ENCODE measurements at regions not wholly inside any gene's neighbourhood (a gene's known extent, or its start where the extent isn't known, plus 50 kb on each side); places are given as distances from the start of the nearest gene placed in this dataset.

DNA sequence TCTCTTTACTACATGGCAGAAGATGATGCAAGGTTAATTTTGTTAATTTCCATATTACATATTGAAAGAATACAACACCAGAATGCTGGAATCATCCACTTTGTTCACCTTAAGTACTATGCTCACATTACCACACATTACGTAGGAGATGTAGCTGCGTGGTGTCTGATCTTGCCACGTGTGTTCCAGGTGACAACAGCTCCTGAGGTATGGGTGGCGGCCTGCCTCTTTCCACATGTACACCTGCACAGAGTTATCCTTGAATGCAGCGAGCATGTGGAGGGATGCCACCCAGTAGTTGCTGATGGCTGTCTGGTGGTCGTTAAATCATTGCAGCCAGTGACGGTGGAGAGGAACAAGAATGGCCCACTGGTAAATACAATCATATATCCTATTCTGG, 740.5 kb upstream of the EEF2KMT start:
- no peak for TF ChIP-seq L3MBTL2 (conservative IDR thresholded peaks at IDR 0.05)
- no peak for TF ChIP-seq BHLHE40 (IDR thresholded peaks at IDR 0.05; ENCODE audit: borderline replicate concordance)
- TF ChIP-seq ELF4 (IDR thresholded peaks at IDR 0.05): no peak
- no peak for TF ChIP-seq CTBP1 (IDR thresholded peaks at IDR 0.05; ENCODE audit: borderline replicate concordance)
- no peak for TF ChIP-seq ZNF384 (IDR thresholded peaks at IDR 0.05)
- no peak for TF ChIP-seq LEF1 (IDR thresholded peaks at IDR 0.05; ENCODE audit: borderline replicate concordance)
- no peak for TF ChIP-seq HDGF (IDR thresholded peaks at IDR 0.05; ENCODE audit: borderline replicate concordance)
- CTCF ChIA-PET: no interaction called here
- DNase-seq (ENCODE audit: extremely low spot score): no peak
- POLR2A ChIA-PET: no interaction called here

DNA sequence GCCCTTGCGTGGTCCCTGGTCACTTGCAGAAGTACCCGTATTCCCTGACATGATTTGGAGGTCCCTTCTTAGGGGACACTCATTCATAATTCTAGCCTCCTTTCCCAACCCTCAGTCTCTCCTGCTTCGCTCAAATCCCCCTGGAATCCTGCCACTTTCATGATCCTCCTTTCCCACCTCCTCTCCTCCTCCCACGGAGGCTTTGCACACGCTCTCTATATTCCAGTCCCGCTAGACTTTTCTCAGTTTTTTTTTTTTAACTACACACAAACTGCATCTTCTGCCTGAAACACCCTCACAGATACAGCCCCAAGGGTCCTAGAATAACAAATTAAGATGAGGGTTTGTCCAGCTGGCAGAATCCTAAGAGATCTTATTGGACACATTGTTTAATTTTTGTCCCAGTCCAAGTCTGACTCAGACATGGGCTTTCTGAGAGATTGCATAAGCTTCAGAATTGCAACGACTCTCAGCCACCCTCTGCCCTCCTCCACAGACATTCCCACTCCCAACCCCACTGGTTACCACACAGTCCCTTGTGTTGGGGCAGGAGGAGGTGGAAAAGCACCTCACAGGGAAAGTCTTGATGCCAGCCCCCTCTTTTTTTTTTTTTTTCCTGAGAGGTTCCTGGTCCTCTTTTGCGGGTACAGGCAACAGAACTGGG, 739.5 kb upstream of the EEF2KMT start:
- POLR2A ChIA-PET: no interaction called here
- CTCF ChIA-PET: no interaction called here
- TF ChIP-seq ARNT (IDR thresholded peaks at IDR 0.05) (no peak), ZNF384 (IDR thresholded peaks at IDR 0.05) (no peak), BHLHE40 (IDR thresholded peaks at IDR 0.05; ENCODE audit: borderline replicate concordance) (no peak), HDGF (IDR thresholded peaks at IDR 0.05; ENCODE audit: borderline replicate concordance) (no peak), LEF1 (IDR thresholded peaks at IDR 0.05; ENCODE audit: borderline replicate concordance) (no peak), L3MBTL2 (conservative IDR thresholded peaks at IDR 0.05) (no peak), TARDBP (IDR thresholded peaks at IDR 0.05) (no peak), ELF4 (IDR thresholded peaks at IDR 0.05) (no peak), SUZ12 (IDR thresholded peaks at IDR 0.05) (no peak), FOXK2 (IDR thresholded peaks at IDR 0.05) (no peak), NFRKB (IDR thresholded peaks at IDR 0.05) (no peak), SP1 (IDR thresholded peaks at IDR 0.05) (no peak), FOXM1 (IDR thresholded peaks at IDR 0.05; ENCODE audit: borderline replicate concordance) (no peak), FOXA1 (IDR thresholded peaks at IDR 0.05) (no peak), CTBP1 (IDR thresholded peaks at IDR 0.05; ENCODE audit: borderline replicate concordance) (no peak)
- TF ChIP-seq, protein P1, sequence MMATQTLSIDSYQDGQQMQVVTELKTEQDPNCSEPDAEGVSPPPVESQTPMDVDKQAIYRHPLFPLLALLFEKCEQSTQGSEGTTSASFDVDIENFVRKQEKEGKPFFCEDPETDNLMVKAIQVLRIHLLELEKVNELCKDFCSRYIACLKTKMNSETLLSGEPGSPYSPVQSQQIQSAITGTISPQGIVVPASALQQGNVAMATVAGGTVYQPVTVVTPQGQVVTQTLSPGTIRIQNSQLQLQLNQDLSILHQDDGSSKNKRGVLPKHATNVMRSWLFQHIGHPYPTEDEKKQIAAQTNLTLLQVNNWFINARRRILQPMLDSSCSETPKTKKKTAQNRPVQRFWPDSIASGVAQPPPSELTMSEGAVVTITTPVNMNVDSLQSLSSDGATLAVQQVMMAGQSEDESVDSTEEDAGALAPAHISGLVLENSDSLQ (IDR thresholded peaks at IDR 0.05): no peak
- DNase-seq (ENCODE audit: extremely low spot score): no peak

DNA sequence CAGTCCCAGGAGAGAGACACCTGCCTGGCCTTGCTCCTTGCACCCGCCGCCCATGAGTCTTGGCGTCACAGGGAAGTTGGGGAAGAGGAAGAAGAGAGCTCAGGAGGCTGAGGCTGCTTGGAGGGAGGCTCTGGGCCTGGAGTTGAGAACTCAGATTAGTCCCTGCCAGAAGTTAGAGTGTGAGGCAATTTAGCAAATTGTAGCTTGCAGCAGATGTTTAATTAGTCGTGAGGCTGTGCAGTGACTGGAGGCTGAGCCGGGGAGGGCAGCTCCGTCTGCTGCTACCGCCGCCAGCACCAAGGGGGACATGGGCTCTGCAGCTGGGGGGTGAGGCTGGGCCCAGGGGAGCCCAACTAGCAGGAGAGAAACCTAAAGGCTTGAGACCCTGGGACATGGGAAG, 738.3 kb upstream of the EEF2KMT start:
- no peak for DNase-seq (ENCODE audit: extremely low spot score)
- ChIA-PET CTCF (no interaction called here), POLR2A (no interaction called here)
- TF ChIP-seq, protein P1 (IDR thresholded peaks at IDR 0.05): no peak
- no peak for TF ChIP-seq L3MBTL2 (conservative IDR thresholded peaks at IDR 0.05)
- TF ChIP-seq CTBP1 (IDR thresholded peaks at IDR 0.05; ENCODE audit: borderline replicate concordance): no peak
- no peak for TF ChIP-seq FOXA1 (IDR thresholded peaks at IDR 0.05)
- TF ChIP-seq SP1 (IDR thresholded peaks at IDR 0.05): no peak
- no peak for TF ChIP-seq FOXM1 (IDR thresholded peaks at IDR 0.05; ENCODE audit: borderline replicate concordance)
- no peak for TF ChIP-seq FOXK2 (IDR thresholded peaks at IDR 0.05)

DNA sequence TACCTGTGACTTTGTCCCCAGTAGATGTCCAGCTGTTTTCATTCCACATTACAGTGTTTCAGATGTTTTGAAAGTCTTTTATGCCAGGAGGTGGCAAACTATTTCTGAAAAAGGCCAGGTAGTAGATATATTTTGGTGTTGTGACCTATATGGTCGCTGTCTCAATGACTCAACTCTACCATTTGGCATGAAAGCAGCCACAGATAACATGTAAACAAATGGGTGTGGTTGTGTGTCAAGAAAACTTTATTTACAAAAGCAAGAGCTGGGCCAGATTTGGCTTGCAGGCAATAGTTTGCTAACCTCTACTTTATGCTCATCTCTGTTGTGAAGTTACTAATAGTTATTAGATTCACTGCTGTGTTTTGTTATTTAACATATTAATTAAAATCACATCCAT, 728.7 kb upstream of the EEF2KMT start:
- ChIA-PET POLR2A (no interaction called here), CTCF (no interaction called here)
- TF ChIP-seq, protein P1 (IDR thresholded peaks at IDR 0.05): no peak
- TF ChIP-seq ELF4 (IDR thresholded peaks at IDR 0.05): no peak
- TF ChIP-seq SP1 (IDR thresholded peaks at IDR 0.05): no peak
- TF ChIP-seq NFRKB (IDR thresholded peaks at IDR 0.05): no peak
- TF ChIP-seq FOXM1 (IDR thresholded peaks at IDR 0.05; ENCODE audit: borderline replicate concordance): no peak
- TF ChIP-seq L3MBTL2 (conservative IDR thresholded peaks at IDR 0.05): no peak
- TF ChIP-seq LEF1 (IDR thresholded peaks at IDR 0.05; ENCODE audit: borderline replicate concordance): no peak
- TF ChIP-seq BHLHE40 (IDR thresholded peaks at IDR 0.05; ENCODE audit: borderline replicate concordance): no peak
- no peak for TF ChIP-seq ARNT (IDR thresholded peaks at IDR 0.05)
- no peak for TF ChIP-seq CTBP1 (IDR thresholded peaks at IDR 0.05; ENCODE audit: borderline replicate concordance)
- no peak for TF ChIP-seq ZNF384 (IDR thresholded peaks at IDR 0.05)
- TF ChIP-seq HDGF (IDR thresholded peaks at IDR 0.05; ENCODE audit: borderline replicate concordance): no peak
- no peak for TF ChIP-seq FOXA1 (IDR thresholded peaks at IDR 0.05)
- DNase-seq (ENCODE audit: extremely low spot score): no peak

DNA sequence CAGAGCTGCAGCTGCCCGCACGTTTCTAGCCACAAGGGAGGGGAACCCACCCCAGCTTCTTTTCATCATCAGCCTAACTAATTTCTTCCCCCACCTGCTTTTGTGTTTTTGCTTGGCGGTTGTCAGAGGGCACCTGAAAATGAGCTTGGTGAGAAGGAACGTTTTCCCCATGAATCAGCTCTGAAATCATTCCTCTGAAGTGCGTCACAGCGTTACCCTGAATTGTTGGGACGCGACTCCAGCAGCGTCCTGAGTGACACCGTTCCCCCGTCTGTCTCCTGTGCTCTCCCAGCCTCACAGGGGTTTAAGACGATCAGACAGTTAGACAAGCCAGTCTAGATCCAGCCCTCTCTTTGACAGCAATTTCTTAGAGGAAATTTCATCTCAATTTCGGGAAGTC, 722.9 kb upstream of the EEF2KMT start:
- no peak for TF ChIP-seq TARDBP (IDR thresholded peaks at IDR 0.05)
- no peak for TF ChIP-seq ELF4 (IDR thresholded peaks at IDR 0.05)
- no peak for TF ChIP-seq HDGF (IDR thresholded peaks at IDR 0.05; ENCODE audit: borderline replicate concordance)
- TF ChIP-seq CTBP1 (IDR thresholded peaks at IDR 0.05; ENCODE audit: borderline replicate concordance): no peak
- TF ChIP-seq SP1 (IDR thresholded peaks at IDR 0.05): no peak
- no peak for TF ChIP-seq FOXA1 (IDR thresholded peaks at IDR 0.05)
- no peak for TF ChIP-seq L3MBTL2 (conservative IDR thresholded peaks at IDR 0.05)
- no peak for TF ChIP-seq FOXK2 (IDR thresholded peaks at IDR 0.05)
- no peak for TF ChIP-seq FOXM1 (IDR thresholded peaks at IDR 0.05; ENCODE audit: borderline replicate concordance)
- TF ChIP-seq ZNF384 (IDR thresholded peaks at IDR 0.05): no peak
- TF ChIP-seq SUZ12 (IDR thresholded peaks at IDR 0.05): no peak
- TF ChIP-seq, protein P1 (IDR thresholded peaks at IDR 0.05): no peak
- TF ChIP-seq NFRKB (IDR thresholded peaks at IDR 0.05): no peak
- no peak for TF ChIP-seq ARNT (IDR thresholded peaks at IDR 0.05)
- no peak for TF ChIP-seq BHLHE40 (IDR thresholded peaks at IDR 0.05; ENCODE audit: borderline replicate concordance)
- DNase-seq (ENCODE audit: extremely low spot score): no peak
- ChIA-PET CTCF (no interaction called here), POLR2A (no interaction called here)
